Natural killer cell (primary cell): ENCODE measurements at regions not wholly inside any gene's neighbourhood (a gene's known extent, or its start where the extent isn't known, plus 50 kb on each side); places are given as distances from the start of the nearest gene placed in this dataset.

Experiments
- ATAC-seq, 3 donors: fragments of 150-1000 bp in 2 of 3; fragments of 200-7000 bp in 1 of 3; cut with Tn5 transposase; 1 replicate in 1 of 3; 2 replicates in 2 of 3; pipeline ENCODE4 v1.10.0; 2021; ENCODE audit warnings: mild to moderate bottlenecking in 2 of 3, moderate library complexity in 2 of 3
- DNase-seq, 2 donors: peaks; one replicate each; pipeline versions ENCODE4 v3.0.0 to v3.0.0-alpha.2; 2013 to 2021; ENCODE audit warnings: mixed read lengths in 1 of 2
- H3K27ac ChIP-seq: one replicate; pipeline ENCODE4 v1.5.1; 2013; ENCODE audit warnings: mild to moderate bottlenecking, low read length
- H3K27me3 ChIP-seq: one replicate; pipeline ENCODE4 v1.6.1; 2013; ENCODE audit warnings: low read length; ENCODE audit not compliant: control insufficient read depth, insufficient read depth
- H3K36me3 ChIP-seq: one replicate; pipeline ENCODE4 v1.6.1; 2013; ENCODE audit warnings: low read length; ENCODE audit not compliant: control insufficient read depth, insufficient read depth
- H3K4me1 ChIP-seq: one replicate; pipeline ENCODE4 v1.6.1; 2013; ENCODE audit warnings: low read length; ENCODE audit not compliant: control insufficient read depth, insufficient read depth
- H3K4me3 ChIP-seq: one replicate; pipeline ENCODE4 v1.5.1; 2013; ENCODE audit warnings: low read length
- H3K9me3 ChIP-seq: one replicate; pipeline ENCODE4 v1.6.1; 2013; ENCODE audit warnings: low read length; ENCODE audit not compliant: control insufficient read depth, insufficient read depth
- H3K27ac Mint-ChIP-seq, 2 donors: one replicate each; pipeline ENCODE4 v1.8.0; 2022; ENCODE audit warnings: mild to moderate bottlenecking in 2 of 2, mixed read lengths in 2 of 2, moderate library complexity in 1 of 2
- H3K27me3 Mint-ChIP-seq, 2 donors: one replicate each; pipeline ENCODE4 v1.8.0; 2022; ENCODE audit warnings: low read depth in 2 of 2, mixed read lengths in 2 of 2
- H3K36me3 Mint-ChIP-seq: one replicate; pipeline ENCODE4 v1.8.0; 2022; ENCODE audit warnings: mixed read lengths
- H3K4me1 Mint-ChIP-seq, 2 donors: one replicate each; pipeline ENCODE4 v1.8.0; 2022; ENCODE audit warnings: mixed read lengths in 2 of 2
- H3K4me3 Mint-ChIP-seq: one replicate; pipeline ENCODE4 v1.8.0; 2022; ENCODE audit warnings: mild to moderate bottlenecking, moderate library complexity, mixed read lengths
- H3K9me3 Mint-ChIP-seq, 2 donors: one replicate each; pipeline ENCODE4 v1.8.0; 2022; ENCODE audit warnings: mixed read lengths in 2 of 2
- CTCF ChIP-seq: fragments of 200-600 bp; IDR thresholded peaks from one replicate; pipeline ENCODE4 v1.8.0; 2022; ENCODE audit warnings: antibody characterized with exemption
- WGBS: methylation state at CpG from one replicate; pipeline ENCODE4 v1.1.7; 2013; ENCODE audit warnings: missing lambda C conversion rate; ENCODE audit not compliant: insufficient coverage; 5-methylcytosine and 5-hydroxymethylcytosine counted together
- intact Hi-C: fragments of 100-400 bp; cut with micrococcal nuclease; formaldehyde crosslinking; loops from one replicate; pipeline ENCODE4 v1.14.2; 2022

- no peak for TF ChIP-seq CTCF
- no peaks in the 10 kb centered on the region for H3K27me3 Mint-ChIP-seq
- WGBS, result no CpG with 5 or more reads among the region's 2 CpGs
- Histone ChIP-seq H3K4me1 (no peaks in the 10 kb centered on the region), H3K27ac (no peak overlapping the region), H3K9me3 (peaks cover 3% of the 10 kb centered on the region), H3K4me3 (no peak overlapping the region), H3K36me3 (no peaks in the 10 kb centered on the region), H3K27me3 (no peaks in the 10 kb centered on the region)
- no peaks in the 10 kb centered on the region for H3K4me1 Mint-ChIP-seq
- H3K36me3 Mint-ChIP-seq, result peaks cover 13% of the 10 kb centered on the region
- no peak for ATAC-seq
- no peak overlapping the region for H3K4me3 Mint-ChIP-seq
- H3K27ac Mint-ChIP-seq, result no peak overlapping the region
- intact Hi-C loops, result no loop called here
- H3K9me3 Mint-ChIP-seq, result peaks cover 5 to 17% of the 10 kb centered on the region in 2 donors
- DNase-seq, result no peak
Measured at GRCh38 chr5:18072600-18072999, 438.3 kb downstream of the TAF11L14 start.

GRCh38 chr5:18074961-18075360 is 440.7 kb downstream of the TAF11L14 start:
- DNase-seq (no peak), ATAC-seq (no peak)
- intact Hi-C loops, result no loop called here
- H3K27ac ChIP-seq, result no peak overlapping the region
- peaks cover 13% of the 10 kb centered on the region for H3K36me3 Mint-ChIP-seq
- no peaks in the 10 kb centered on the region for H3K27me3 Mint-ChIP-seq
- H3K4me3 Mint-ChIP-seq, result no peak overlapping the region
- no peaks in the 10 kb centered on the region for H3K9me3 ChIP-seq
- whole genome bisulfite sequencing, result no CpG with 5 or more reads among the region's 3 CpGs
- no peak for TF ChIP-seq CTCF
- no peaks in the 10 kb centered on the region for H3K4me1 Mint-ChIP-seq
- no peak overlapping the region for H3K27ac Mint-ChIP-seq
- H3K4me3 ChIP-seq, result no peak overlapping the region
- H3K4me1 ChIP-seq, result no peaks in the 10 kb centered on the region
- no peaks in the 10 kb centered on the region for H3K27me3 ChIP-seq
- no peaks in the 10 kb centered on the region for H3K36me3 ChIP-seq
- peaks cover 5 to 19% of the 10 kb centered on the region in 2 donors for H3K9me3 Mint-ChIP-seq

GRCh38 chr5:18078157-18078556 is 443.9 kb downstream of the TAF11L14 start:
- H3K36me3 Mint-ChIP-seq, result peaks cover 20% of the 10 kb centered on the region
- DNase-seq (no peak), ATAC-seq (no peak)
- H3K27ac Mint-ChIP-seq, result no peak overlapping the region
- no peaks in the 10 kb centered on the region for H3K4me1 Mint-ChIP-seq
- Histone ChIP-seq H3K9me3 (peaks cover 2% of the 10 kb centered on the region), H3K27ac (no peak overlapping the region), H3K27me3 (no peaks in the 10 kb centered on the region), H3K4me3 (no peak overlapping the region), H3K36me3 (no peaks in the 10 kb centered on the region), H3K4me1 (no peaks in the 10 kb centered on the region)
- TF ChIP-seq CTCF, result no peak
- intact Hi-C loops, result no loop called here
- H3K4me3 Mint-ChIP-seq, result no peak overlapping the region
- H3K27me3 Mint-ChIP-seq, result no peaks in the 10 kb centered on the region
- H3K9me3 Mint-ChIP-seq, result peaks cover 10 to 24% of the 10 kb centered on the region in 2 donors

- Histone ChIP-seq H3K36me3 (no peaks in the 10 kb centered on the region), H3K27ac (no peak overlapping the region), H3K9me3 (peaks cover 3% of the 10 kb centered on the region), H3K4me1 (no peaks in the 10 kb centered on the region), H3K4me3 (no peak overlapping the region), H3K27me3 (no peaks in the 10 kb centered on the region)
- H3K4me1 Mint-ChIP-seq, result no peaks in the 10 kb centered on the region
- no peaks in the 10 kb centered on the region for H3K27me3 Mint-ChIP-seq
- ATAC-seq (no peak), DNase-seq (no peak)
- no peak overlapping the region for H3K27ac Mint-ChIP-seq
- no peak overlapping the region for H3K4me3 Mint-ChIP-seq
- intact Hi-C loops, result no loop called here
- no peak for TF ChIP-seq CTCF
- WGBS, result 93% methylated on average over 3 of the region's 3 CpGs
- H3K9me3 Mint-ChIP-seq, result peaks cover 16 to 28% of the 10 kb centered on the region in 2 donors
- peaks cover 20% of the 10 kb centered on the region for H3K36me3 Mint-ChIP-seq
Measured at GRCh38 chr5:18079831-18080230, 445.6 kb downstream of the TAF11L14 start.
